ENCODE measurements at regions not wholly inside any gene's neighbourhood (a gene's known extent, or its start where the extent isn't known, plus 50 kb on each side); places are given as distances from the start of the nearest gene placed in this dataset.

DNA sequence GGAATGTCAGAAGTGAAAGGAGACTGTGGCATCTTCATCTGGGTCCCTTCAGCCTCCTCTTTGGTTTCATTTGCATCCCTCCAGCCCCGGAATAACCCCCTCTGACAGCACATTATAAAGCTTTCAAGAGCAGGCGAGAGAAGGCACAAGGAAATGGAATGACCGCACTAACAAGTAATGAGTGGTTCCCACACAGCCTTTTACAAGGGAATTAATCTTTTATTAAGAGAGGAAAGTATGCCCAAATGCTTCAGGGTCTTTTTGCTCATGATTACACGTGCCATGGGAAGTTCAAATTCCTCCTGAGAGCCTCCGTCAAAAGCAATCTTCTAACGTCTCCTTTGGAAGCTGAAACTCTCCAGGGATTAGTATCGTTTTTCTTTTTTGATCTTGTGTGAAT, 347.0 kb downstream of the BTBD3 start:
- Mint-ChIP-seq H3K4me3 (no peak overlapping the region), H3K4me1 (ENCODE audit: unreplicated experiment) (peaks cover 8% of the 10 kb centered on the region), H3K27me3 (no peaks in the 10 kb centered on the region), H3K9me3 (no peaks in the 10 kb centered on the region), H3K27ac (peak overlapping the region; percentile 67), H3K36me3 (no peaks in the 10 kb centered on the region)
- no peak for DNase-seq (ENCODE audit: extremely low spot score, unreplicated experiment)
- TF ChIP-seq CTCF (conservative IDR thresholded peaks at IDR 0.05), result no peak

GRCh38 chr20:12265662-12266061, 348.0 kb downstream of the BTBD3 start:
- Mint-ChIP-seq H3K27me3 (no peaks in the 10 kb centered on the region), H3K4me3 (no peak overlapping the region), H3K27ac (no peak overlapping the region), H3K4me1 (ENCODE audit: unreplicated experiment) (peaks cover 8% of the 10 kb centered on the region), H3K36me3 (no peaks in the 10 kb centered on the region), H3K9me3 (no peaks in the 10 kb centered on the region)
- TF ChIP-seq CTCF (conservative IDR thresholded peaks at IDR 0.05), result no peak
- DNase-seq (ENCODE audit: extremely low spot score, unreplicated experiment), result no peak

DNA sequence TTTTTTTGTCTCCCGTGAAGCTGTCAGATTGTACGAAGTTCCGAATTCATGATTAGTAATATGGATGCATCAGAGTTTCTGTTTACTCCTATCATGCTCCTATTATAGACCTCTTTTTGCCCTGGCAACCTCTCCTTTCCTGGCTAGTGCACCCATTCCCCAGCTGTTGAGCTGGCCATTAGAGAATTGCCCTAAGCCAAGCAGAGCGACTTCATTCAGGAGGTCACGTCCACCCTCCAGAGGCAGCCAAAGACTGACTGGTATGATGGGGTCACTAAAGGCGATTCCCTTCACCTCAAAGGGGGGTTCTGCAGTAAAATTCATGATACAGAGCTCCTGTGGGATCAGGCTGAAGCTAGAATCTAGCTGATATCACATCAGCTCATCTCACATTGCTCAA, 351.9 kb downstream of the BTBD3 start:
- Mint-ChIP-seq H3K27ac (no peak overlapping the region), H3K4me1 (ENCODE audit: unreplicated experiment) (peaks cover 6% of the 10 kb centered on the region), H3K36me3 (no peaks in the 10 kb centered on the region), H3K27me3 (no peaks in the 10 kb centered on the region), H3K4me3 (no peak overlapping the region), H3K9me3 (no peaks in the 10 kb centered on the region)
- DNase-seq (ENCODE audit: extremely low spot score, unreplicated experiment), result no peak
- no peak for TF ChIP-seq CTCF (conservative IDR thresholded peaks at IDR 0.05)

DNA sequence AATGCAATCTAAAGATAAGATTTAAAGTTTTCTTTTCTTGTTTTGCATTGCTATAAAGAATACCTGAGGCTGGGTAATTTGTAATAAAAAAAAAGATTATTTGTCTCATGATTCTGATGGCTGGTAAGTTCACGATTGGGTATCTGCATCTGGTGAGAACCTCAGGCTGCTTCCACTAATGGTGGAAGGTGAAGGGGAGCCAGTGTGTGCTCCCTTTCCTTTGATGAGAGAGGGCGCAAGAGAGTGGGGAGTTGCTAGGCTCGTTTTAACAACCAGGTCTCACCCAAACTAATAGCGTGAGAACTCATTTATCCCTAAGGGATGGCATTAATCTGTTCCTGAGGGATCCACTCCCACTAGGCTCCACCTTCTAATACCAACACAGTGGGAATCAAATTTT, 353.2 kb downstream of the BTBD3 start:
- Mint-ChIP-seq H3K4me1 (ENCODE audit: unreplicated experiment) (no peaks in the 10 kb centered on the region), H3K27me3 (no peaks in the 10 kb centered on the region), H3K36me3 (no peaks in the 10 kb centered on the region), H3K9me3 (no peaks in the 10 kb centered on the region), H3K27ac (no peak overlapping the region), H3K4me3 (no peak overlapping the region)
- no peak for TF ChIP-seq CTCF (conservative IDR thresholded peaks at IDR 0.05)
- DNase-seq (ENCODE audit: extremely low spot score, unreplicated experiment), result no peak

- Mint-ChIP-seq H3K4me3 (no peak overlapping the region), H3K36me3 (no peaks in the 10 kb centered on the region), H3K27ac (no peak overlapping the region), H3K27me3 (no peaks in the 10 kb centered on the region), H3K9me3 (no peaks in the 10 kb centered on the region), H3K4me1 (ENCODE audit: unreplicated experiment) (no peaks in the 10 kb centered on the region)
- TF ChIP-seq CTCF (conservative IDR thresholded peaks at IDR 0.05), result no peak
- DNase-seq (ENCODE audit: extremely low spot score, unreplicated experiment), result no peak
Observed at GRCh38 chr20:12276011-12276673, 358.4 kb downstream of the BTBD3 start.

- Mint-ChIP-seq H3K27ac (peak overlapping the region; percentile 83), H3K4me3 (peak overlapping the region; percentile 5), H3K27me3 (no peaks in the 10 kb centered on the region), H3K36me3 (peaks cover 3% of the 10 kb centered on the region), H3K4me1 (ENCODE audit: unreplicated experiment) (no peaks in the 10 kb centered on the region), H3K9me3 (peaks cover 10% of the 10 kb centered on the region)
- no peak for DNase-seq (ENCODE audit: extremely low spot score, unreplicated experiment)
- TF ChIP-seq CTCF (conservative IDR thresholded peaks at IDR 0.05), result peak; percentile 24
Observed at GRCh38 chr20:12287575-12287974, 369.9 kb downstream of the BTBD3 start.

Data from type B pancreatic cell (in vitro differentiated cells).